T47D (cell line): ENCODE measurements at regions not wholly inside any gene's neighbourhood (a gene's known extent, or its start where the extent isn't known, plus 50 kb on each side); places are given as distances from the start of the nearest gene placed in this dataset.

Experiments used
- DNase-seq, 2 experiments: peaks; one replicate each; pipeline versions ENCODE4 v3.0.0 to v3.0.0-alpha.2; 2011 to 2012; ENCODE audit warnings: low read depth in 1 of 2, low spot score in 1 of 2
- JUND ChIP-seq: IDR thresholded peaks from 2 replicates; pipeline ENCODE4 v1.6.1; 2012; ENCODE audit warnings: low read depth
- in situ Hi-C: cut with HindIII; loops from 2 replicates; pipeline ENCODE4 v1.10.0; 2016; ENCODE audit warnings: low sequenced_read_pairs, low pct_unique_long_range_greater_than_20kb

DNA sequence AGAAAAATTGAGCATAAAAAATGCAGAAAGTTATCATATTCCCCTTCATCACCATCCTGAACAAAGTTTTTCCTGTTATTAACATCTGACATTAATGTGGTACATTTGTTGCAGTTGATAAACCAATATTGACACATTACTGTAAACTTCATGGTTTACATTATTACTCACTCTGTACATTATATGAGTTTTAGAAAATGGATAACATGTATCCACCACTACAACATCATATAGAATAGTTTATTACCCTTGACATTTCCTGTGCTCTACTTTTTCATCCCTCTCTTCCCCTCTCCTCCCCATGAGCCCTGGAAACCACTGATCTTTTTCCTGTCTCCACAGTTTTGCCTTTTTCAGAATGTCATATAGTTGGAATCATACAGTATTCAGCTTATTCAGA is 618.6 kb upstream of the TMEFF2 start:
- in situ Hi-C loops = no loop called here
- no peak for TF ChIP-seq JUND
- no peak for DNase-seq

DNA sequence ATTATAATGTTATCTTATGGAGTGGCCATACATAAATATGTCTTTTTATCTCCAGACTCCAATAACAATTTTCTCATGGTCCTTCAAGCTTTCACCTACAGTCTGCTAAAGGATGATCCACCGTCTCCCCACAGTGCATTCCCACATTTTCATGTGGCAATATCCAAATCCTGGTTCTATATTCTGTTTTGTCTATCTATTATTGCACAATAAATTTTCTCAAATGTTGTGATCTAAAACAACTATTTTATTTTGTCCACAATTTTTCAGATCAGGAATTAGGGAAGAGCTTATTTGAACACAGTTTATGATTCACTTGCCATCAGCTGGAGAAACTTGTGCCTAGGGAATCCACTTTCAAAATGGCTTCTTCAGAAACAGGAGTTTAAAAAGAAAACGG is 614.4 kb upstream of the TMEFF2 start:
- TF ChIP-seq JUND = no peak
- DNase-seq = no peak
- in situ Hi-C loops = no loop called here

DNA sequence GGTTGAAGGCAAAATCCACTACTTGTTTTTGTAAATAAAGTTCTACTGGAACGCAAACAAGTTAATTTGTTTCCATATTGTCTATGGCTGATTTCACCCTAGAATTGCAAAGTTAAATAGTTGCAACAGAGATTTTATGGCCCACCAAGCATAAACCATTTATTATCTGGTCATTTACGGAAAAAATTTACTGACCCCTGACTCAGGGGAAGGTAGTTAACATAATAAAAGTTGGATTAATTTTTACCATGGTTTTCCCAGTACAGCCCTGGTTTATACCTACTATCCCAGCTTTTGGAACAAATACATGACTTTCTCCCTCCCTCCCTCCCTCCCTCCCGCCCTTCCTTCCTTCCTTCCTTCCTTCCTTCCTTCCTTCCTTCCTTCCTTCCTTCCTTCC is 588.9 kb upstream of the TMEFF2 start:
- in situ Hi-C loops = no loop called here
- DNase-seq = no peak
- no peak for TF ChIP-seq JUND

DNA sequence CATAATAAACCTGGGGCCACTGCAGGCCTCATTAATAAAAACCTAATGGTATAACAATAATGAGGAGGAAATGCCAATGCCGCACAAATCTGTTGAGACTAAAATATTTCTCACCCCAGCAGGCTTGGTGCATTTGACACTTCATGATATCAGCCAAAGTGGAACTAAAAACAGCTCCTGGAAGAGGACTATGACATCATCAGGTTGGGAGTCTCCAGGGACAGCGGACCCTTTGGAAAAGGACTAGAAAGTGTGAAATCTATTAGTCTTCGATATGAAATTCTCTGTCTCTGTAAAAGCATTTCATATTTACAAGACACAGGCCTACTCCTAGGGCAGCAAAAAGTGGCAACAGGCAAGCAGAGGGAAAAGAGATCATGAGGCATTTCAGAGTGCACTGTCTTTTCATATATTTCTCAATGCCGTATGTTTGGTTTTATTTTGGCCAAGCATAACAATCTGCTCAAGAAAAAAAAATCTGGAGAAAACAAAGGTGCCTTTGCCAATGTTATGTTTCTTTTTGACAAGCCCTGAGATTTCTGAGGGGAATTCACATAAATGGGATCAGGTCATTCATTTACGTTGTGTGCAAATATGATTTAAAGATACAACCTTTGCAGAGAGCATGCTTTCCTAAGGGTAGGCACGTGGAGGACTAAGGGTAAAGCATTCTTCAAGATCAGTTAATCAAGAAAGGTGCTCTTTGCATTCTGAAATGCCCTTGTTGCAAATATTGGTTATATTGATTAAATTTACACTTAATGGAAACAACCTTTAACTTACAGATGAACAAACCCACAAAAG is 580.9 kb upstream of the TMEFF2 start:
- in situ Hi-C loops = no loop called here
- TF ChIP-seq JUND = no peak
- no peak for DNase-seq

DNA sequence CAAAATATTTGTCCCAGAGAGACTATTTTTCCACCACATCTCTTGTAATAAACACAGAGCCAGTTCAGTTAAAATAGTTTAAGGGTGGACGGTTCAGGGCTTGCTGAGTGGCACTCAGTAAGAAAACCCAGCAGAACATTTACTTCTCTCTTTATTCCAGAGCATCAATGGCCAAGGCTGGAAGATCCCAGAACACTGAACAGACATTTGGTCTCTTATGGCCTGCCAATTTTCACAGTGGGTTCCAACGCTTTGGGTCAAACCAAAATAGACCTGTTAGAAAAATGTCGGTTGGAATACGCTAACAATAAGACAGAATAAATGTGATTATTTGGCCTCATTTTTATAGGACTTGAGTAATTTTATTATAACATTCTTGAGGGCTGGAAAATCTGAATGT is 580.3 kb upstream of the TMEFF2 start:
- no peak for TF ChIP-seq JUND
- in situ Hi-C loops = no loop called here
- DNase-seq = no peak

DNA sequence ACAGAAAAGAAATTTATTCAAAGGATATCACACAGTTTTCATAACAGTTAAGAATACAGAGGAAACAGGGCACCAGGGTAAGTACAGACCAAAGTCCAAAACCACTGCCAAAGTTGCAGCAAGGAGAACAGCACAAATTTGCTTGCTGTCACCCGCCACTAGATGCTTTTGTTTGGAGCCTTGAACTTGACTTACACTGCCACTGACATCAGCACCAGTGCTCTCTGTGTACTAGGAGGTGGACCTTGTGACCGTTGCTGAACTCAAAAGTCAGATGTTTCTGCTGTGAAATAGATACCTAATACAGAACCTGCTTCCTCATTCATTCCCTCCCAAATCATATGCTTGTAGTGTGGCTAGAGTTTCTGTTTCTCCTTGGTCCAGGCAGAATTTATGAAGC is 578.3 kb upstream of the TMEFF2 start:
- TF ChIP-seq JUND = no peak
- in situ Hi-C loops = no loop called here
- DNase-seq = no peak

DNA sequence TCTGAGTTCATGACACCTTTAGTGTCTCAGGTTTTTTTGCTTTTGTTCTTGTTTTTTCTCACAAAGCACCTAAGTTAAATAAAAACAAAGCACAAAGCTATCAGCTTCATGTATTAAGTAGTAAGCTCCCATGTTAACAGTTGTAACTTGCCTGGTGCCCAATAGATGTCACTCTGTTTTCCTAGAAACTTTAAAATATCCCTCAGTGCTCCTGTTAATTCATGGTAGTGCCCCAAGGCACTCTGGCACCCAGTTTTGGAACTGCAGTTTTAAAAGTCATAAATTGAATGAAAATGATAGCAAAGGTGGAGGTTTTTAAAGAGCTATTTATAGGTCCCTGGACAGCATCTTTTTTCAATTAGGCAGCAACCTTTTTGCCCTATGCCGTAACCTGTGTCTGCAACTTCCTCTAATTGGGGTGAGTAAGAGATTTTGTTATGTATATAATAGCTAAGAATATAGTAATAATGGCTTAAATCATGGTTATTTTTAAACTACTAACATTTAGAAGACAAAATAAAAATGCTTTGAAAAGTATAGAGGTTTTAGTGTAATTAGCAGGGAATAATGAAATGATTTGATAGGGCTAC is 555.0 kb upstream of the TMEFF2 start:
- peak in 1 of 2 experiments; percentile 47 for DNase-seq
- TF ChIP-seq JUND = no peak
- in situ Hi-C loops = no loop called here

DNA sequence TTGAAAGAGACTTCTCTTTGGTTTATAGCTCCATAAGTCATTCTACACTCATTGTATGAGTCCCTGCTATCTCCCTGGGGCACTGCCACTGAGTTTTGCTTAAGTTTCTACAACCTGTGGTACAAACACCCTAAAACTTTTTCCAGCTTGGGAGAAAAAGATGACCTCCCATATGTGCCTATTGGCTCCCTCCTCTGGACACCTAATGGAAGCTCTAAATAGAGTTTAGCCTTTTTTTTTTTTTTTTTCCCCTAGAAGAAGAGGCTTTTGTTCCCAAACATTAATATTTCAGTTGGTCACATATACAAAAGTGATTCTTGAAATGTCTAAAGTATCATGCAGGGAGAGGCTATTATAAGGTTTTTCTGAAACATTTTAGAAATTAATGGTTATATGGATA is 547.2 kb upstream of the TMEFF2 start:
- TF ChIP-seq JUND = no peak
- peak in 1 of 2 experiments; percentile 35 for DNase-seq
- in situ Hi-C loops = no loop called here

DNA sequence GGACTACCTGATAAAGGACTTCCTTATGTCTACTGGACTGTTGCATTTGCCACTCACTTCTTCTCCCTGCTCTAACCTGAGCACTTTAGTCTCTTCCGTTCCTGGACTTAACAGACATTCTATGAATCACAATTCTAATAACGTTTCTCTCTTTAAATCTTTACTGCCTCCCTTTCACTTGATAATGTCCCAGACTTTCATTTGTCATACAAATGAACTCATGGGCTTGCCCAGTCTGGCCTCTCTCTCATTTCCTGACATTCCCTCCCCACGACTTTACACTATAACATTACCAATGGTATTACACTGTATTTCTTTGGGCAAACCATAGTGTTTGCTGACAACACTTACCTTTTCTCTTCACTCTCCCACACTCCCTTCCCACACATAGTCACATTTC is 540.7 kb upstream of the TMEFF2 start:
- in situ Hi-C loops = no loop called here
- no peak for DNase-seq
- no peak for TF ChIP-seq JUND

DNA sequence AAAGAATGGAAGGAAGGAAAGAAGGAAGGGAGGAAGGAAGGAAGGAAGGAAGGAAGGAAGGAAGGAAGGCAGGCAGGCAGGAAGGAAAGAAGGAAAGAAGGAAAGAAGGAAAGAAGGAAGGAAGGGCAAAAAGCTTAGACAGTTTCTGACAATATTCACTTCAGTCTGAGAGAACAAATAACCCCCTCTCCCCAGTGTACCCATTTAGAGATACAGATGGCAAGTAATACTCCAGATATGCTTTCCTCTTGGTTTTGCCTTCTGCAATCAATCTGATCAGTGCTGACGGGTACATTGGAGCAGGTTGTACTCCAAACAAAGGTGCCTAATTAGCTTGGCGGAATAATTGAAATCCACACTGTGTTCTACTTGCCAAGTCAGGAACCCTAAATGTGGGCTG is 534.6 kb upstream of the TMEFF2 start:
- in situ Hi-C loops = no loop called here
- TF ChIP-seq JUND = no peak
- no peak for DNase-seq

DNA sequence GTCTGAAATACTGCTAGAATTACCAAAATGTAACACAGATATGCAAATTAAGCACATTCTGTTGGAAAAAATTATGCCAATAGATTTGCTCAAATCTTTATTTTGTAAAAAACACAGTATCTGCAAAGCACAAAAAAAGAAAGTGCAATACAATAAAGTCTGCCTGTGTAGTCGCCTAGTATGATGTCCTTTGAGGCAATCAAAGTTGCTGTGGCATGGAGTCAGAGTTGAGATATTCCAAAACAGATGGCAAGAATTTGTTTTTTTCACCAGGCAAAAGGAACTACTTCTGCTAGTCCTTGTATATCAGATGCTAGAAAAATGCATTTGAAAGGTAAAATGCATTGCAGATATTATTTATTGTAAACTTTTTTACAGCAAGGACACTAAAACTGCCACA is 531.3 kb upstream of the TMEFF2 start:
- in situ Hi-C loops = no loop called here
- no peak for TF ChIP-seq JUND
- DNase-seq = no peak

DNA sequence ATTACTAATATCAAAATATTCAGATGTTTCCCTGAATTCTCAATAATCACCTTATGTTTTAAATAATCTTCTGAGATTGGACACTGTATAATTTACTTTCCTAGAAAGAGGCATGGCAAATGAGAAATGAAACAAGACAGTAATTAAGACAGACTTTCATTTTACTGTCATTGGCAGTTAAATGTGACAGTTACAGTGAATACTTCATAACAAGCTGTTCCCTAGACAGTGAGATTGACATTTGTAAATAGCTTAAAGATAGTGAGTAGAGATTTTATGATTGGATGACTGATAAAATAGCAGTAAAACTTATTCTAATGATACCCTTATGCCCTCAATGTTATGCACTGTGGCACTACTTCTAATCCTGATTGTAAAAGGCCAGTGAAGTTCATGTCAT is 524.9 kb upstream of the TMEFF2 start:
- no peak for DNase-seq
- no peak for TF ChIP-seq JUND
- in situ Hi-C loops = no loop called here

DNA sequence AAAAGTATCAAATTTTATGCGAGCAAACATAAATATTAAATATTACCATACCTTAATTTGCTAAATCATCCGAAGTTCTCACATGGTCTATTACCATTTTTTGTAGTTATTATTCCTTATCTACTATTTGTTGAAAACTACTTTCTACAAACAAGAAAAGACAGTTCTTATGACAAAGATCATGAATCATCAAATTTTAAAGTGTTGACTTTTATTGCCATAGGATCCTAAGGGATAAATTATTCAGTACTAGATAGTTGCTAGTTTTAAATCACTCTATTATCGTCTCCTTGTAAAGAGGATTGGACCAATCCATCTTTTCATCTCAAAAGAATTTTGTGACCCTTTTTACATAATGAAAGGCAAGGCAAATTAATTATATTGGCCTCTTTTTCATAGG is 523.6 kb upstream of the TMEFF2 start:
- DNase-seq = no peak
- no peak for TF ChIP-seq JUND
- in situ Hi-C loops = no loop called here

DNA sequence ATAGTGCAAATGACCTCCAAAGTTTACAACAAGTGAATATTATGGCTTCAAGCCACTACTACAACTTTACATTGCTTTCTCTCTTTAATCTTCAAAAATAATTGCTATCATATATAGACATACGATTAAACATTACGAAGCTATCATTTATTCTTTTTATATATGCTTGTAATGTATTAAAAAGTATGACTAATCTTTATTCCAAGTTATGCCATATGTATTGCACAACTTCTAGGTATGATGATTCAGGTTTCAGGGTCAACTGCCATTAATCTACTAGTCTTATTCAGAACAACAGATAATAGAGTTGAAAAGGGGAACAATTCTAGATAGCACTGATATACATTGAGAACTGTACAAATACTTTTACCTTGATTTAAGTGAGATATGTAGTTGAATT is 506.2 kb upstream of the TMEFF2 start:
- no peak for DNase-seq
- in situ Hi-C loops = no loop called here
- no peak for TF ChIP-seq JUND
